8988T (cell line): ENCODE measurements at regions not wholly inside any gene's neighbourhood (a gene's known extent, or its start where the extent isn't known, plus 50 kb on each side); places are given as distances from the start of the nearest gene placed in this dataset.

Experiments used
- DNase-seq: peaks from one replicate; pipeline ENCODE4 v3.0.0; 2011

GRCh38 chr5:39523821-39524220, 99.0 kb upstream of the DAB2 start:
- no peak for DNase-seq

- DNase-seq = no peak
Measured at GRCh38 chr5:39521940-39522590, 97.3 kb upstream of the DAB2 start.

DNA sequence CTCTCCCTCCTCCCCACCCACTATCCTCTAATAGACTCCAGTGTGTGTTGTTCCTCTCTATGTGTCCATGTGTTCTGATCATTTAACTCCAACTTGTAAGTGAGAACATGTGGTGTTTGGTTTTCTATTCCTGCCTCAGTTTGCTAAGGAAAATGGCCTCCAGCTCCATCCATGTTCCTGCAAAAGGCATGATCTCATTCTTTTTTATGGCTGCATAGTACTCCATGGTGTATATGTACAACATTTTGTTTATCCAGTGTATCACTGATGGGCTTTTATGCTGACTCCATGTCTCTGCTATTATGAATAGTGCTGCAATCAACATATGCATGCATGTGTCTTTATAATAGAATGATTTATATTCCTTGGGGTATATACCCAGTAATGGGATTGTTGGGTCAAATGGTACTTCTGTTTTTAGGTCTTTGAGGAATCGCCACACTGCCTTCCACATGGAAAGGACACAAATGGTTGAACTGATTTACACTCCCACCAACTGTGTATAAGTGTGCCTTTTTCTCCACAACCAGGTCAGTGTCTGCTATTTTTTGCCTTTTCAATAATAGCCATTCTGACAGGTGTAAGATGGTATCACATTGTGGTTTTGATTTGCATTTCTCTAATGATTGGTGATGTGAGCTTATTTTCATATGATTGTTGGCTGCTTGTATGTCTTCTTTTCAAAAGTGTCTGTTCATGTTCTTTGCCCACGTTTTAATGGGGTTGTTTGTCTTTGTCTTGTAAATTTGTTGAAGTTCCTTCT, 96.5 kb upstream of the DAB2 start:
- DNase-seq = no peak

- no peak for DNase-seq
Measured at GRCh38 chr5:39520232-39520572, 95.4 kb upstream of the DAB2 start.

- DNase-seq = no peak
Measured at GRCh38 chr5:39519566-39520231, 94.9 kb upstream of the DAB2 start.

GRCh38 chr5:39519079-39519478, 94.3 kb upstream of the DAB2 start:
- no peak for DNase-seq

GRCh38 chr5:39518516-39518915, 93.7 kb upstream of the DAB2 start:
- DNase-seq = no peak

DNA sequence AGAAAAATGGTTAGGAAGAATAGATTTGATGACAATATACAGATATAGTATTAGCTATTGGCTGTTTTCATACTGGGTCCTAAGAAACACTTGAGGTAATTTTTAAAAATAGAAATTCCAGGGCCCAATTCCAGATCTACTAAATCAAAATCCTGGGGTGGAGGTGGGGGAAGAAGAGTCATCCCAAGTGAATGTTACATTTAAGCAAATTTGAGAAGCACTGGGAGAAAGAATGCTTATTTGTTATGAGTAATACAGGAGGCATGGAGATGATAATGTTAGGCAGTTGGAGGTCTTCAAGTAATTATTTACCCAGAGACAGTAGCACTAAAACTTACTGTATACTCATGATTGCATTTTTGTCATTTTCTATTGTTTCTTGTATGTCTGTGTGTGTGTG, 93.0 kb upstream of the DAB2 start:
- DNase-seq = peak; percentile 22

- DNase-seq = no peak
Measured at GRCh38 chr5:39515881-39516280, 91.1 kb upstream of the DAB2 start.

GRCh38 chr5:39513236-39513635, 88.5 kb upstream of the DAB2 start:
- no peak for DNase-seq

- no peak for DNase-seq
Measured at GRCh38 chr5:39506211-39506610, 81.4 kb upstream of the DAB2 start.

- DNase-seq = no peak
Measured at GRCh38 chr5:39505791-39506190, 81.0 kb upstream of the DAB2 start.

DNA sequence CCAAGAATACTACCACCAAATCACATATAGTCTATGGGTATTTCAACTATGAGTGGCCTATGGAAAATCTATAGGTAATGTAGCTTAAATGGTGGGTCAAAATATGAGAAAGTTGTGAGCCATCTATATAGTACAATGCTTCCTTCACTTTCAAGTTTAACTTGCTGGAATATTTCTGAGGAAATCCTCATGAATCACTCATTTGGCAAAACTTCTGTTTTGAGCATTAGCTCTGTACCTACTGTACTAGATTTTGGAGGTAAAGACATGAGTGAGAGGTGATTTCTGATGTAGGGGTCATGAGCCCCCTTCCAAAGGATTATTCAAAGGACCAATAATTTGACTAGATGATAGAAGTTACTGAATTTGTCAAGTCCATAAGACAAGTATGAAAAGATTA, 80.6 kb upstream of the DAB2 start:
- DNase-seq = no peak

- no peak for DNase-seq
Measured at GRCh38 chr5:39503155-39503554, 78.4 kb upstream of the DAB2 start.

DNA sequence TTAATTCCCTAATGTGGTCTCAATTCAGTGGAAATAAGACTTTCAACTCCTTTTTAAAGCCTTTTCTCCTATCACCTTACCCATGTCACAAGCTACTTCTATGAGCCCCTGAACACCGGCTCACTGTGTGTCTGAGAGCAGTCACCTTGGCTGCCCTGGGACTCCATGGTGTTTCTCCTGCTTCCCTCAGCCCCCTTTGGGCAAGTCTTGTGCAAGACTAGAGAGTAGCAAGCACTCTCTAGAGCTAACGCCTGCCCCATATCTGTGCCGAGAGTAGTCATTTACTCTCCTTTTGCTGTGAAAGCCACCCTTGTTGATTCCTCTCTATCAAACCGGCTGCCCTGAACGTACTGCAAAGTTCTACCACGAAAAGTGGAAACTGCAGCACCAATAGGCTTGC, 77.9 kb upstream of the DAB2 start:
- no peak for DNase-seq

DNA sequence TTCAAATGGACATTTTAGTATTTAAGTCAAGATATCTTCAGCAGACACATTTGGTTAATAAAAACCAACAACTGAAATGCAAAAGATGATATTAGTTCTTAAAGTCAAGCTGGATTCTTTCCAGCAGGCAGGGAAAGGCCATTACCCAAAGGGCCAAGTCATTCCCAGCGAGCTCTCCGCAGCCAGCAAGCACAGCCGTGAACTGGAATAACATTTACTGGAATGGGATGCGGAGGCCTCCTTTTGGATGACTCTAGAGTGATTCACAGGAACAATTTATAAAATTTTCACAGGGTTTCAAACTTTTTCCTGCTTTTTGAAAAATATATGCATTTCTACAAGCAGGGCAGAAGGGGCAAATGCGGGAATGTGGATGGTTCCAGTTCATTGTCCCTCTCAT, 76.6 kb upstream of the DAB2 start:
- no peak for DNase-seq

- DNase-seq = no peak
Measured at GRCh38 chr5:39500551-39501175, 75.9 kb upstream of the DAB2 start.

- no peak for DNase-seq
Measured at GRCh38 chr5:39498278-39498952, 73.6 kb upstream of the DAB2 start.

- DNase-seq = no peak
Measured at GRCh38 chr5:39497322-39497721, 72.5 kb upstream of the DAB2 start.

DNA sequence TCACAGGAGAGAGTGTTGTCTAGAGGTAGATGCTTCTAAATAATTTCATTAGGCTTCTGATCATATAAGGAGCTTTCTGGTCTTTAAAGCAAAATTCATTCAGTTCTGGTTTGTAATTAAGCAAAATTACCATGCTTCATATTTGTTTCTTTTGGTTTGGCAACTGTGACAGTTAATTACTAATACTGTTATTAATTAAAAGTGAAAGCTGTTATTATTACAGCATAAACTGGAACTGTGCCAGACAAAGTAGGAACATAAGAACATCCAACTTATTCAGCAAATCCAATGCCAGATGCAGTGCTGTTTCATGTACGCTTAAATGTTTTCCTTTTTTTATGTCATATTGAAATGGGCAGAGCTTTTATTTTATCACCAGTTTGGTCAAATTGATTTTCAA, 70.4 kb upstream of the DAB2 start:
- no peak for DNase-seq

- no peak for DNase-seq
Measured at GRCh38 chr5:39494534-39494933, 69.8 kb upstream of the DAB2 start.

DNA sequence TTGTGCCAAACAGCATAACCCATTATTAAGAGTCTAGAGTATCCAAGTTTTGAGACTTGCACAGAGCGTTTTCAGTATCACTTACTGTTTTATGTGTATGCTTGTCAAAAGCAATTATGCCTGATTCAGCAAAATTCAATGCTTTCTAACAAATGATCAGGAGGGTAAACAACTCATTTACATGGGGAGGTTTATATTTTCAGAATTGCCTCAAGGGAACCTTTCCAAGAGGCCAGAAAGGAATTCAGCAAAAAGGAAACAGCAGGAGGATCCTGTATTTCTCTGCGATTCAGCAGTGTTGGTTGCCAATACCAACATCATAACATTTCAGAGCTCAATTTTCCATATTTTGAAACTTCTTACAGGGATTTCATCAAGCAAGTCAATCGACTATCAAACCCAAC, 69.3 kb upstream of the DAB2 start:
- no peak for DNase-seq

- no peak for DNase-seq
Measured at GRCh38 chr5:39491210-39491609, 66.4 kb upstream of the DAB2 start.
